Embryonic facial prominence (tissue), 1 donor: ENCODE measurements at regions not wholly inside any gene's neighbourhood (a gene's known extent, or its start where the extent isn't known, plus 50 kb on each side); places are given as distances from the start of the nearest gene placed in this dataset.

ENCODE experiments used
- DNase-seq: peaks from one replicate; pipeline ENCODE4 v3.0.0-alpha.2; 2016; ENCODE audit errors: extremely low spot score

- no peak for DNase-seq
Measured at GRCh38 chr5:16013334-16014065, 166.1 kb downstream of the MARCHF11 start.

- no peak for DNase-seq
Measured at GRCh38 chr5:16009256-16009655, 170.3 kb downstream of the MARCHF11 start.

GRCh38 chr5:16007750-16008415 lies 171.7 kb downstream of the MARCHF11 start:
- no peak for DNase-seq

- DNase-seq = no peak
Measured at GRCh38 chr5:16005225-16005624, 174.4 kb downstream of the MARCHF11 start.

GRCh38 chr5:16000056-16000455 lies 179.5 kb downstream of the MARCHF11 start:
- DNase-seq = no peak

- DNase-seq = peak; percentile 25
Measured at GRCh38 chr5:15995341-15996052, 184.1 kb downstream of the MARCHF11 start.

- no peak for DNase-seq
Measured at GRCh38 chr5:15993919-15994318, 185.7 kb downstream of the MARCHF11 start.

- DNase-seq = no peak
Measured at GRCh38 chr5:15993334-15993733, 186.3 kb downstream of the MARCHF11 start.

GRCh38 chr5:15992918-15993317 lies 186.7 kb downstream of the MARCHF11 start:
- DNase-seq = no peak

GRCh38 chr5:15991586-15991985 lies 188.0 kb downstream of the MARCHF11 start:
- no peak for DNase-seq
